22Rv1 (cell line): ENCODE measurements at regions not wholly inside any gene's neighbourhood (a gene's known extent, or its start where the extent isn't known, plus 50 kb on each side); places are given as distances from the start of the nearest gene placed in this dataset.

Experiments used
- H3K27ac ChIP-seq: fragments of 450-650 bp; 2 replicates; pipeline ENCODE4 v1.5.1; 2017
- ZFX ChIP-seq: fragments of 450-650 bp; IDR thresholded peaks from 2 replicates; pipeline ENCODE4 v1.6.1; 2017; ENCODE audit warnings: antibody characterized with exemption, borderline replicate concordance
- TF ChIP-seq, protein P1 (sequence below): fragments of 450-650 bp; IDR thresholded peaks from 2 replicates; pipeline ENCODE4 v1.5.1; 2017; ENCODE audit warnings: mild to moderate bottlenecking

DNA sequence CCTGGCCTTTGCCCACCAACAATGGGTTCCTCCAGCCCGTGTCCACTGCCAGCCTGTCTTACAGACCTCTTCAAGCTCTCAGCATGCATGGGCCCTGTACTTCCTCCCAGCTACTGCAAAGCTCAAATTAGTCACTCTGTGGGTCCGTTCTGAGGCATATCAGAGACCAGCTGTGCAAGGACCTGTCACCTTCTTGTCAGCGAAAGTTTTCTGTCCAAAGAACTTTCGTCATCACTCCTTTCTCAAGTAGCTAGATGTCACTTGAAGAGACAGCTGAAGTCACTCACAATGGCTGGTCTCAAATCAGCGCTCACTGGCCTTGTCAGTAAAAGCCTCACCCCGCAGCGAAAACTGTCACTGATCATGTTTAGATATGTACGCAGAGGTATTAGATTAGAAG lies 91.4 kb upstream of the DYNLRB2 start:
- TF ChIP-seq ZFX = no peak
- TF ChIP-seq, protein P1, sequence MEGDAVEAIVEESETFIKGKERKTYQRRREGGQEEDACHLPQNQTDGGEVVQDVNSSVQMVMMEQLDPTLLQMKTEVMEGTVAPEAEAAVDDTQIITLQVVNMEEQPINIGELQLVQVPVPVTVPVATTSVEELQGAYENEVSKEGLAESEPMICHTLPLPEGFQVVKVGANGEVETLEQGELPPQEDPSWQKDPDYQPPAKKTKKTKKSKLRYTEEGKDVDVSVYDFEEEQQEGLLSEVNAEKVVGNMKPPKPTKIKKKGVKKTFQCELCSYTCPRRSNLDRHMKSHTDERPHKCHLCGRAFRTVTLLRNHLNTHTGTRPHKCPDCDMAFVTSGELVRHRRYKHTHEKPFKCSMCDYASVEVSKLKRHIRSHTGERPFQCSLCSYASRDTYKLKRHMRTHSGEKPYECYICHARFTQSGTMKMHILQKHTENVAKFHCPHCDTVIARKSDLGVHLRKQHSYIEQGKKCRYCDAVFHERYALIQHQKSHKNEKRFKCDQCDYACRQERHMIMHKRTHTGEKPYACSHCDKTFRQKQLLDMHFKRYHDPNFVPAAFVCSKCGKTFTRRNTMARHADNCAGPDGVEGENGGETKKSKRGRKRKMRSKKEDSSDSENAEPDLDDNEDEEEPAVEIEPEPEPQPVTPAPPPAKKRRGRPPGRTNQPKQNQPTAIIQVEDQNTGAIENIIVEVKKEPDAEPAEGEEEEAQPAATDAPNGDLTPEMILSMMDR = no peak
- no peak overlapping the region for H3K27ac ChIP-seq

DNA sequence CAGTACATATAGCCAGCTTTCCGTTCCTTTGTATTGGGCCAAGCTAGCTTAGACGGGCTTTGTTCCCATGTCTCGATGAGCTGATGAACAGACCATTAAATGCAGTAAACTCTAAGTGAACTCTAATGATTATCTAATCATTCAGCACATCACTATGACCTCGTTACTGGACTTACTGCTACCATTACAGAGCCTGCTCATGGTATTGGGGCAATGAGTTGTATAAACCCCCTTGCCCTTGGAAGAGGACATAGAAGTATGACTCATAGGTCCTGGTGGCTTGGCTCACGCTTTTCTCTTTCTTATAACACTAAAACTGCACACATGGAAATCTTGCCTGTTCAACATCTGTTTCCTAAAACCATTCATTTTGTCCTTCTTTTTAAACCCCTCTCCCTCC lies 93.6 kb upstream of the DYNLRB2 start:
- TF ChIP-seq, protein P1 = no peak
- no peak for TF ChIP-seq ZFX

DNA sequence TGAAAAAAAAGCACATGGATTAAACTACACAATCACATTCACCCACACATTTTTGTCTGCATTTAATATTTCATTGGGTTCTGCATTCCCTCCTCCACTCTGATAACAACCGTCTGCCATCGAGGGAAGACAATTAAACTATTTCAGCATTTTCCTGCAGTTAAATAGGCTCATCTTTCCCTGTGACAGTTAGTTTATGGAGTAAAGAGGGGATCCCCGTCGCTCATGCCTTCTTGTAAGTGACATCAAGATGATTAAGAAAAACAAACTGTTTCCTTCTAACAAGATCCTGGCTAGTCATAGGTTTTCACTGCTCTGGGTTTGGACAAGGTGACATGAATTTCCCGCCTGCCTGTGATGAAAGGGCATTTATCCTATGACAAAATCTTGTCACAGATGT lies 98.0 kb upstream of the DYNLRB2 start:
- TF ChIP-seq, protein P1 = no peak
- TF ChIP-seq ZFX = no peak
- H3K27ac ChIP-seq = no peak overlapping the region

More for the DNA sequence above, 93.6 kb upstream of the DYNLRB2 start:
- no peak overlapping the region for H3K27ac ChIP-seq

DNA sequence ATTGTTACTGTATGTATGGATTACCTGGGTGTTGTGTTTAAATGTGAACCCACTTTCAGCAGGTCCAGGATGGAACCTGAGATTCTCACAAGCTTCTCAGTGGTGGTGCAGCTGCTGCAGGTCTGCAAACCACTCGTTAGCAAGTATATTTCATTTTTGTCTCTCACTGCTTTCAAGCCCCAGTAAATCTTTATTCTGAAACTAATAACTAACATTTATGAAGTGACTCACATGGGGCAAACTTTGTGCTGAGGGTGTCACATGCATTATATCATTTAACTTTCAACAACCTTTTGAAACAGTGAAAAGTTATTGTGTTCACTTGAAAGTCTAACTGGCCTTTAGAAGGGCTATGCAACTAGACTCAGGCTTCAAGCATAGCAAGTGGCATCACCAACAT lies 98.9 kb upstream of the DYNLRB2 start:
- H3K27ac ChIP-seq = no peak overlapping the region
- TF ChIP-seq, protein P1 = no peak
- TF ChIP-seq ZFX = no peak

DNA sequence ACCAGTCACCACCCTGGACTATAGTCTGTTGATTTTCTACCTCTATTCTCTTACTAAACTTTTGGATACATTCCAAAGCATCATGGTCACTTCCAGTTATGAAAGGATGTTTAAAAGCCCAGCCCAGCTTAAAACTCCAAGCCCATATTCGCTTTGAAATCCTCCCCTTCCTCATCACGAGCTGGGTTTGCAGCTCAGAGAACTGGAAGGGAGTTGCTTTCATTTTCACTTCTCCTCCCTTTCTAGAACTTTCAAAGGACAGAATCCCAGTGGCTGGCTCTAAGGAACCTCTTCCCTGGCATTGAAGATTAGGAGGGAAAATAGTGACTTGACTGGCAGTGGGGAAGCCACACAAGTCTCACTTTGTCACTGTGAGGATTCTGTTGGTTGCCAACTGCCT lies 100.1 kb upstream of the DYNLRB2 start:
- no peak overlapping the region for H3K27ac ChIP-seq
- TF ChIP-seq, protein P1 = no peak
- TF ChIP-seq ZFX = no peak

DNA sequence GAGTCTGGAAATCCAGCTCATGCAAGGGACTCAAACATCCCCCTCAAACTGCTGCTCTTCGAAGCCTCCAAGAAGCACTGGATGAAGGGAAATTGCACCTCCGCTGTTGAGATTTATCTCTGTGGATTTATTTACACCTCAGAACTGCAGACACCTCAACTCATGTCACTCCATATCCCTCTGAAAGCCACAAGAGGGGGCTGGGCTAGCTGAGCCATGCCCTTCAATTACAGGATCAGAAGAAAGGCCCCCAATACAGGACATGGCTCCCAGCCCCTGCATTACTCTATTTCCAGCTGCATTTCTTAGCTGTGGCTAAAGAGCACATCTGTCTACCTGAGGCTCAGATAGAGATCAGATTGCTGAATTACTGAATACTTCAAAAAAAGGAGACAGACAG lies 103.1 kb upstream of the DYNLRB2 start:
- no peak overlapping the region for H3K27ac ChIP-seq
- TF ChIP-seq, protein P1 = no peak
- TF ChIP-seq ZFX = no peak

DNA sequence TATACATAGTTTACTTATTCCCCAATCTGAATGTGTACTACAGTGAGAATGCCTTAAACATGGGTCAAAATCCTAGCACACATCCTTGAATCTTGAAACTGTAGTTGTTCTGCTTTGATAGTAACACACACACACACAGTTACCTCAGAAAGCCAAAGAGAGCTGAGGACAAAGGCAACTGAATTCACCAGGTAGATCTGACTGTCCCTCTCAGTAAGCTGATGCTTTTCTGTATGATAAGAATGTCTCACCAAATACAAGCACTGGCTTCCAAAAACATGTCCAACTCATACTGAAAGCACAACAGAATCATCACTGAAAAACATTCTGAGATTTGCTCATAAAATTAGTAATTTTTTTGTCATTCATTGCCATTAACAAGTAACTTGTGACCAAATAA lies 104.3 kb upstream of the DYNLRB2 start:
- no peak overlapping the region for H3K27ac ChIP-seq
- TF ChIP-seq, protein P1 = no peak
- TF ChIP-seq ZFX = no peak
